HG03342 (cell line): ENCODE measurements at regions not wholly inside any gene's neighbourhood (a gene's known extent, or its start where the extent isn't known, plus 50 kb on each side); places are given as distances from the start of the nearest gene placed in this dataset.

Experiments used
- ATAC-seq: cut with Tn5 transposase; IDR thresholded peaks from one replicate; pipeline ENCODE4 v1.9.1; 2021; ENCODE audit warnings: mild to moderate bottlenecking, moderate library complexity; ENCODE audit not compliant: unreplicated experiment

GRCh38 chr4:189443341-189443740, 497.3 kb upstream of the FRG1 start:
- no peak for ATAC-seq

- no peak for ATAC-seq
Observed at GRCh38 chr4:189445613-189446012, 495.1 kb upstream of the FRG1 start.

GRCh38 chr4:189463734-189464133, 476.9 kb upstream of the FRG1 start:
- no peak for ATAC-seq

- no peak for ATAC-seq
Observed at GRCh38 chr4:189494407-189494806, 446.3 kb upstream of the FRG1 start.

GRCh38 chr4:189497516-189497915, 443.2 kb upstream of the FRG1 start:
- no peak for ATAC-seq

- no peak for ATAC-seq
Observed at GRCh38 chr4:189497996-189498395, 442.7 kb upstream of the FRG1 start.

GRCh38 chr4:189498457-189498856, 442.2 kb upstream of the FRG1 start:
- ATAC-seq: no peak

GRCh38 chr4:189499696-189500095, 441.0 kb upstream of the FRG1 start:
- ATAC-seq: no peak

- ATAC-seq: no peak
Observed at GRCh38 chr4:189500970-189501369, 439.7 kb upstream of the FRG1 start.

GRCh38 chr4:189502841-189503435, 437.7 kb upstream of the FRG1 start:
- ATAC-seq: peak; percentile 62

- ATAC-seq: no peak
Observed at GRCh38 chr4:189504220-189504619, 436.5 kb upstream of the FRG1 start.

- no peak for ATAC-seq
Observed at GRCh38 chr4:189505380-189505779, 435.3 kb upstream of the FRG1 start.

GRCh38 chr4:189506080-189506479, 434.6 kb upstream of the FRG1 start:
- ATAC-seq: no peak

GRCh38 chr4:189507060-189507459, 433.6 kb upstream of the FRG1 start:
- no peak for ATAC-seq

- ATAC-seq: no peak
Observed at GRCh38 chr4:189510601-189511000, 430.1 kb upstream of the FRG1 start.

GRCh38 chr4:189511581-189511980, 429.1 kb upstream of the FRG1 start:
- no peak for ATAC-seq

- no peak for ATAC-seq
Observed at GRCh38 chr4:189513421-189513820, 427.3 kb upstream of the FRG1 start.

- no peak for ATAC-seq
Observed at GRCh38 chr4:189514209-189514608, 426.5 kb upstream of the FRG1 start.

GRCh38 chr4:189516902-189517301, 423.8 kb upstream of the FRG1 start:
- no peak for ATAC-seq

GRCh38 chr4:189519186-189519585, 421.5 kb upstream of the FRG1 start:
- no peak for ATAC-seq

- ATAC-seq: no peak
Observed at GRCh38 chr4:189525304-189525703, 415.4 kb upstream of the FRG1 start.

GRCh38 chr4:189530848-189531247, 409.8 kb upstream of the FRG1 start:
- ATAC-seq: no peak

GRCh38 chr4:189533603-189534002, 407.1 kb upstream of the FRG1 start:
- no peak for ATAC-seq
